ENCODE measurements at regions not wholly inside any gene's neighbourhood (a gene's known extent, or its start where the extent isn't known, plus 50 kb on each side); places are given as distances from the start of the nearest gene placed in this dataset.

DNA sequence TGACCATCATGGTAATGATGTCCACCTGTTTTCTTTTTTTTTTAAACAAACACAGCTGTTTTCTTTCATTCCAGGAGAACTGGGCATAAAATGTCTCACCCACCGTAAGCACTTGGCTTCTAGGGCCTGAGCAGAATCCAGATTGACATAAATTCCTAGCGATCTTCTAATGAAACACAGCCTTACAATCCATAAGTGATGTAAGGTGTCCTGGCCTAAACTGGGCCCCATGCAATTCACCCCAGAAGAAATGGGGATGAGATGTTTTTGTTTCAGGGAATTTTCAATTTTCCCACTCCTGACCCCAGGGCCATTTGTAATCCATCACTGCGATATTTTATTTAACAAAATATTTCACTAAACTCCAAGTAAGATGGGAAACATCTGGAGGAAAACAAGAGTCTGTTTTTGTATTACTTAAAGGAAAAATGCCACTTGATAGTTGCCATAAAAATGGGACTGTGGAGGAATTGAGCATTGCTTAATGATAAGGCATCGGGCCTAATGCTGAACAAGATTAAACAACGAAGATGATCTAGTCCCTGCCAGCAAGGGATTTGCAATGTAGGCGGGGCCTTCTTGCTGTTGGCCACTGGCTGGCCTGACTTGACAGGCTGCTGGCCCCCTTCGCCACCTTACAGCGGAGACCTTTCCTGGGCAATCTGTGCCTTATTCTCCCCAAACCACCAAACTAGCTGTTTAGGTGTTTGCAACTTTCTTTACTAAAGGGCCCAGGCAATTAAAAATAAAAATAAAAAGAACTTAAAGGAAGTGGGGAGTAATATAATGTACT lies 183.7 kb downstream of the CD109 start:
- TF ChIP-seq POLR2A (IDR thresholded peaks at IDR 0.05; ENCODE audit: low read length), result no peak
- no peak for TF ChIP-seq GATA1 (IDR thresholded peaks at IDR 0.05; ENCODE audit: low read depth, low read length)

All from erythroblast (primary cell).